A673 (cell line): ENCODE measurements at regions not wholly inside any gene's neighbourhood (a gene's known extent, or its start where the extent isn't known, plus 50 kb on each side); places are given as distances from the start of the nearest gene placed in this dataset.

Experiments
- EZH2 ChIP-seq: fragments of 200-600 bp; sonication (generic); IDR thresholded peaks from 2 replicates; pipeline ENCODE4 v1.6.1; 2017; ENCODE audit warnings: borderline replicate concordance, low read depth, mild to moderate bottlenecking, mixed read lengths, antibody characterized with exemption, low read length; ENCODE audit not compliant: poor library complexity, severe bottlenecking
- TF ChIP-seq, protein P1 (sequence below): fragments of 300-800, 200-600 bp; sonication (generic); conservative IDR thresholded peaks from 2 replicates; pipeline ENCODE4 v1.5.1; 2017; ENCODE audit warnings: low read depth, mild to moderate bottlenecking, antibody characterized with exemption, low read length, moderate library complexity, mixed read lengths

DNA sequence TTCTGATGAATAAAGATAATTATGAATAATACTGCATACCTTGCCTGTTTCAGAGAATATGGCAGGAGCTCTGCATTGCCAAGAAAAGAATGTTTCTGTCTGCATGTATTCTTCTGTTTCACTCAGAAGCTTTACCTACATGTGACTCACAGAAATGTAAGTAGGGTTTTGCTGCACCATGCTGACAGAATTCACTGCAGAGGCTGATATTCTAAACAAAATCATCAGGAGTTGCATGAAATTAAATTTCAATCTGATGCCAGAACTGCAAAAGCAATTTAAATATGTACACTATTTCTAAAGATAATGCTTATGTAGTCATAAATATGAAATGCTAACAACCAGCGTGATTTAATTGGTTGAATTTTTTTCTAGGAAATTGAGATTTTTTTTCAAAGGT is 332.8 kb upstream of the FSHR start:
- TF ChIP-seq, protein P1, sequence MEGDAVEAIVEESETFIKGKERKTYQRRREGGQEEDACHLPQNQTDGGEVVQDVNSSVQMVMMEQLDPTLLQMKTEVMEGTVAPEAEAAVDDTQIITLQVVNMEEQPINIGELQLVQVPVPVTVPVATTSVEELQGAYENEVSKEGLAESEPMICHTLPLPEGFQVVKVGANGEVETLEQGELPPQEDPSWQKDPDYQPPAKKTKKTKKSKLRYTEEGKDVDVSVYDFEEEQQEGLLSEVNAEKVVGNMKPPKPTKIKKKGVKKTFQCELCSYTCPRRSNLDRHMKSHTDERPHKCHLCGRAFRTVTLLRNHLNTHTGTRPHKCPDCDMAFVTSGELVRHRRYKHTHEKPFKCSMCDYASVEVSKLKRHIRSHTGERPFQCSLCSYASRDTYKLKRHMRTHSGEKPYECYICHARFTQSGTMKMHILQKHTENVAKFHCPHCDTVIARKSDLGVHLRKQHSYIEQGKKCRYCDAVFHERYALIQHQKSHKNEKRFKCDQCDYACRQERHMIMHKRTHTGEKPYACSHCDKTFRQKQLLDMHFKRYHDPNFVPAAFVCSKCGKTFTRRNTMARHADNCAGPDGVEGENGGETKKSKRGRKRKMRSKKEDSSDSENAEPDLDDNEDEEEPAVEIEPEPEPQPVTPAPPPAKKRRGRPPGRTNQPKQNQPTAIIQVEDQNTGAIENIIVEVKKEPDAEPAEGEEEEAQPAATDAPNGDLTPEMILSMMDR, result no peak
- TF ChIP-seq EZH2, result no peak
